Body of pancreas (tissue), 4 donors: ENCODE measurements at regions not wholly inside any gene's neighbourhood (a gene's known extent, or its start where the extent isn't known, plus 50 kb on each side); places are given as distances from the start of the nearest gene placed in this dataset.

Experiments used
- POLR2A ChIP-seq, 3 donors: fragments of 450-650 bp; IDR thresholded peaks; one replicate each; pipeline ENCODE4 v1.6.1; 2016; ENCODE audit warnings: antibody characterized with exemption in 3 of 3, mild to moderate bottlenecking in 2 of 3
- TF ChIP-seq, protein P1 (sequence below), 7 experiments: fragments of 450-650 bp in 4 of 7; fragments of 200-600 bp in 3 of 7; sonication (generic) in 3 of 7; IDR thresholded peaks; one replicate each; pipeline ENCODE4 v1.5.1; 2016 to 2019; ENCODE audit warnings: antibody characterized with exemption in 7 of 7

DNA sequence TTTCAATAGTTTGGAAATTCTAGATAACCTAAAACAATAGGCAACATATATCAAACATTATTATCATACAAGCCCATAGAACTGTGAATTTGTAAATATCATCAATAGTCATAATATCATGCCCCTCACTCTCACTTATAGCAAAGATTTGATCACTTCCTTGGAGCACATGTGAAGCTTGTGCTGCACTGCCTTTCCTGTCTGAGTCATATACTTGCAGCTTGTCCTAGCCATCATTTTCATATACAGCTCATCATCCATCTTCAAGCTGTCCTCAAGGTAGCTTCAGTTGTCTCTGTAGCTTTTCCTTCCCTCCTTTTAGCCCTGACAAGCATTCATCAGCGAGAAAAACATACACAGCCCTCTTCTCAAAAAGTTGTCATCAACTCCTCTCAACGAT lies 746.5 kb upstream of the FOXG1 start:
- TF ChIP-seq, protein P1, sequence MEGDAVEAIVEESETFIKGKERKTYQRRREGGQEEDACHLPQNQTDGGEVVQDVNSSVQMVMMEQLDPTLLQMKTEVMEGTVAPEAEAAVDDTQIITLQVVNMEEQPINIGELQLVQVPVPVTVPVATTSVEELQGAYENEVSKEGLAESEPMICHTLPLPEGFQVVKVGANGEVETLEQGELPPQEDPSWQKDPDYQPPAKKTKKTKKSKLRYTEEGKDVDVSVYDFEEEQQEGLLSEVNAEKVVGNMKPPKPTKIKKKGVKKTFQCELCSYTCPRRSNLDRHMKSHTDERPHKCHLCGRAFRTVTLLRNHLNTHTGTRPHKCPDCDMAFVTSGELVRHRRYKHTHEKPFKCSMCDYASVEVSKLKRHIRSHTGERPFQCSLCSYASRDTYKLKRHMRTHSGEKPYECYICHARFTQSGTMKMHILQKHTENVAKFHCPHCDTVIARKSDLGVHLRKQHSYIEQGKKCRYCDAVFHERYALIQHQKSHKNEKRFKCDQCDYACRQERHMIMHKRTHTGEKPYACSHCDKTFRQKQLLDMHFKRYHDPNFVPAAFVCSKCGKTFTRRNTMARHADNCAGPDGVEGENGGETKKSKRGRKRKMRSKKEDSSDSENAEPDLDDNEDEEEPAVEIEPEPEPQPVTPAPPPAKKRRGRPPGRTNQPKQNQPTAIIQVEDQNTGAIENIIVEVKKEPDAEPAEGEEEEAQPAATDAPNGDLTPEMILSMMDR (IDR thresholded peaks at IDR 0.05), result no peak
- TF ChIP-seq POLR2A (IDR thresholded peaks at IDR 0.05), result no peak
